ENCODE measurements at regions not wholly inside any gene's neighbourhood (a gene's known extent, or its start where the extent isn't known, plus 50 kb on each side); places are given as distances from the start of the nearest gene placed in this dataset.
"Not testable (repeated sequence)": the region's sequence is repeated elsewhere in the genome, so short reads cannot be mapped to it uniquely, and the experiment has no call there.

GRCh38 chr5:13212886-13213285 lies 731.6 kb downstream of the DNAH5 start:
- TF ChIP-seq CTCF (IDR thresholded peaks at IDR 0.05) (no peak), EP300 (IDR thresholded peaks at IDR 0.05) (no peak), POLR2A (IDR thresholded peaks at IDR 0.05) (no peak), POLR2AphosphoS5 (IDR thresholded peaks at IDR 0.05) (no peak)
- Histone ChIP-seq H3K4me1 (no peaks in the 10 kb centered on the region), H3K27ac (no peak overlapping the region), H3K27me3 (no peaks in the 10 kb centered on the region), H3K9me3 (no peaks in the 10 kb centered on the region), H3K4me3 (no peak overlapping the region), H3K36me3 (no peaks in the 10 kb centered on the region)
- WGBS: 79% methylated on average over 4 of the region's 4 CpGs
- no peak for DNase-seq (ENCODE audit: low spot score in 2 of 2)

GRCh38 chr5:13211064-13211463 lies 733.4 kb downstream of the DNAH5 start:
- H3K27ac ChIP-seq: no peak overlapping the region
- no peak overlapping the region for H3K4me3 ChIP-seq
- H3K36me3 ChIP-seq: no peaks in the 10 kb centered on the region
- H3K27me3 ChIP-seq: no peaks in the 10 kb centered on the region
- no peaks in the 10 kb centered on the region for H3K9me3 ChIP-seq
- 80% methylated on average over 1 of the region's 1 CpG for WGBS
- no peak for DNase-seq (ENCODE audit: low spot score in 2 of 2)
- TF ChIP-seq EP300 (IDR thresholded peaks at IDR 0.05): no peak
- no peak for TF ChIP-seq CTCF (IDR thresholded peaks at IDR 0.05)
- TF ChIP-seq POLR2AphosphoS5 (IDR thresholded peaks at IDR 0.05): no peak
- TF ChIP-seq POLR2A (IDR thresholded peaks at IDR 0.05): no peak
- no peaks in the 10 kb centered on the region for H3K4me1 ChIP-seq

GRCh38 chr5:13207112-13207511 lies 737.4 kb downstream of the DNAH5 start:
- no peak for TF ChIP-seq POLR2AphosphoS5 (IDR thresholded peaks at IDR 0.05)
- TF ChIP-seq EP300 (IDR thresholded peaks at IDR 0.05): no peak
- no peaks in the 10 kb centered on the region for H3K27me3 ChIP-seq
- H3K4me3 ChIP-seq: no peak overlapping the region
- no peaks in the 10 kb centered on the region for H3K36me3 ChIP-seq
- H3K27ac ChIP-seq: no peak overlapping the region
- no peaks in the 10 kb centered on the region for H3K4me1 ChIP-seq
- no peak for DNase-seq (ENCODE audit: low spot score in 2 of 2)
- no peaks in the 10 kb centered on the region for H3K9me3 ChIP-seq

- H3K27ac ChIP-seq: no peak overlapping the region
- H3K27me3 ChIP-seq: no peaks in the 10 kb centered on the region
- no peaks in the 10 kb centered on the region for H3K4me1 ChIP-seq
- 83% methylated on average over 6 of the region's 6 CpGs for WGBS
- H3K9me3 ChIP-seq: no peaks in the 10 kb centered on the region
- no peak for DNase-seq (ENCODE audit: low spot score in 2 of 2)
- H3K4me3 ChIP-seq: no peak overlapping the region
- H3K36me3 ChIP-seq: no peaks in the 10 kb centered on the region
- TF ChIP-seq POLR2AphosphoS5 (IDR thresholded peaks at IDR 0.05) (no peak), EP300 (IDR thresholded peaks at IDR 0.05) (no peak), POLR2A (IDR thresholded peaks at IDR 0.05) (no peak), CTCF (IDR thresholded peaks at IDR 0.05) (no peak)
These were observed 743.5 kb downstream of the DNAH5 start for GRCh38 chr5:13201022-13201421.

- not testable (repeated sequence) for H3K36me3 ChIP-seq; H3K27ac ChIP-seq; DNase-seq (ENCODE audit: low spot score in 2 of 2); H3K4me3 ChIP-seq; H3K27me3 ChIP-seq; H3K4me1 ChIP-seq; H3K9me3 ChIP-seq
- 57% methylated on average over 2 of the region's 2 CpGs for WGBS
These were observed 746.3 kb downstream of the DNAH5 start for GRCh38 chr5:13198226-13198625.

- TF ChIP-seq EP300 (IDR thresholded peaks at IDR 0.05) (no peak), POLR2A (IDR thresholded peaks at IDR 0.05) (no peak), CTCF (IDR thresholded peaks at IDR 0.05) (no peak), POLR2AphosphoS5 (IDR thresholded peaks at IDR 0.05) (no peak)
- Histone ChIP-seq H3K9me3 (no peaks in the 10 kb centered on the region), H3K4me1 (no peaks in the 10 kb centered on the region), H3K36me3 (no peaks in the 10 kb centered on the region), H3K4me3 (no peak overlapping the region), H3K27ac (no peak overlapping the region), H3K27me3 (no peaks in the 10 kb centered on the region)
- no peak for DNase-seq (ENCODE audit: low spot score in 2 of 2)
- 63% methylated on average over 4 of the region's 4 CpGs for WGBS
These were observed 755.0 kb downstream of the DNAH5 start for GRCh38 chr5:13189532-13189931.
